NOMO-1 treated with DMSO at 0.1 percent for 48 hours (cell line): ENCODE measurements at regions not wholly inside any gene's neighbourhood (a gene's known extent, or its start where the extent isn't known, plus 50 kb on each side); places are given as distances from the start of the nearest gene placed in this dataset.
"Not testable (repeated sequence)": the region's sequence is repeated elsewhere in the genome, so short reads cannot be mapped to it uniquely, and the experiment has no call there.

Source experiments
- DNase-seq: peaks from one replicate; lab custom pipeline; 2025; ENCODE audit not compliant: unreplicated experiment; lab: John Stamatoyannopoulos, UW

DNA sequence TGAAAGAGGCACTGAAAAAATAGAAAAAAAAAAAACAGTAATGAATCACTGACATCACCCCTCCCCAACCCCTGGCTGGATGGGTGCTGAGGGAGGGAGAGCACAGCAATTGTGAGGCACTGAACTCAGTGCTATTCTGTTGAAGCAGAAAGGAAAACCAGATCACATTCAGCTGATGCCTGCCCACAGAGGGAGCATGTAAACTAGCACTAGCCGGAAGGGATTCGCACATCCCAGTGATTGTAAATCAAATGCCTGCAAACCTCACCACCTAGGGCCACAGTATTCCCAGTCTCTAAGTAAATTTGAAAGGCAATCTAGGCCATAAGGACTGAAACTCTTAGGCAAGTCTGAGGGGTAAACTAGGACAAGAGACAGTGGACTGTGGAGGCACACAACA is 772.0 kb upstream of the CCDC179 start:
- DNase-seq = no peak

DNA sequence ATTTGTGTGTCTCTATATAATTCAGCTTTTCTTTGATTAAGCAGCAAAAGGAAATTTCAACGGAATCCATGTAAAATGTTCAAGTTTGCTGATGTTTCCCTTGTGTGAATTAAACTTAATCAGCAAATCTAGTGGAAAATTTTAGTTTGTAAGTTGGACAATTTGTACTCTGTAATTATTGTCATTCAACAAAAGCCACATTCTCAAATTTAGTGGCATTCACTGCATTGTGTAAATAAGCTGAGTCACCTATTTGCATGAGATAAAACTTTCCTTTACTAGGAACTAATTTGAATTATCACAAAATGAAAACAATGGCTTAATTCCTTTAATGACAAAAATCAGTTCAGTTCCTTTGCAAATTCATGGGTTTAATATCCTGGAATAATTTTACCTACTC is 784.2 kb upstream of the CCDC179 start:
- no peak for DNase-seq

DNA sequence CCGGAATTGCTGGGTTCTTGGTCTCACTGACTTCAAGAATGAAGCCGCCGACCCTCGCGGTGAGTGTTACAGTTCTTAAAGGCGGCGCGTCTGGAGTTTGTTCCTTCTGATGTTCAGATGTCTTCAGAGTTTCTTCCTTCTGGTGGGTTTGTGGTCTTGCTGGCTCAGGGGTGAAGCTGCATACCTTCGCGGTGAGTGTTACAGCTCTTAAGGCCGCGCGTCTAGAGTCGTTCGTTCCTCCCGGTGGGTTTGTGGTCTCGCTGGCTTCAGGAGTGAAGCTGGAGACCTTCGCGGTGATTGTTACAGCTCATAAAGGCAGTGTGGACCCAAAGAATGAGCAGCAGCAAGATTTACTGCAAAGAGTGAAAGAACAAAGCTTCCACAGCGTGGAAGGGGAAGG is 792.1 kb upstream of the CCDC179 start:
- DNase-seq = not testable (repeated sequence)

- no peak for DNase-seq
Observed at GRCh38 chr11:23653071-23653675, 792.9 kb upstream of the CCDC179 start.

GRCh38 chr11:23668324-23668723 is 808.0 kb upstream of the CCDC179 start:
- DNase-seq = no peak

- no peak for DNase-seq
Observed at GRCh38 chr11:23673366-23673765, 813.1 kb upstream of the CCDC179 start.

- no peak for DNase-seq
Observed at GRCh38 chr11:23674866-23675265, 814.6 kb upstream of the CCDC179 start.

GRCh38 chr11:23679041-23679440 is 817.8 kb upstream of the LUZP2 start:
- no peak for DNase-seq

DNA sequence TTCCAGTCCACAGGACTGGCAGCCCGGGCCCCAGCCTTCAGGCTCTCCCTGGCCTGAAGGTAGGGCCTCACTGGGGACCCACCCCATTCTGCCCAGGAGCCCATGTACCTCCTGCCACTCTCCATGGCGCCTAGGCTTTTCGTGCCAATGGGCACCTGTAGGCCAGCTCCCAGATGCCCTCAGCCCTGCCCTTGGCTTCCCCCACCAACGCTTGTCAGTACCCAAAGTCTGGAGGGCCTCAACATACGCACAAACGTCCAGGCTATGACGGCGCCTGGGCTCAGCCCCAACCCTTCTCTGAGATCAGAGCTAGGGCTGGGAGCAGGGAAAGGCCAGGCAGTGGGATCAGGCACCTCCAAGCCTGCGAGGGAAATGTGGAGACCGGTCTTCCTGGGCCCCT is 816.9 kb upstream of the LUZP2 start:
- DNase-seq = no peak

GRCh38 chr11:23680488-23681230 is 816.2 kb upstream of the LUZP2 start:
- no peak for DNase-seq

DNA sequence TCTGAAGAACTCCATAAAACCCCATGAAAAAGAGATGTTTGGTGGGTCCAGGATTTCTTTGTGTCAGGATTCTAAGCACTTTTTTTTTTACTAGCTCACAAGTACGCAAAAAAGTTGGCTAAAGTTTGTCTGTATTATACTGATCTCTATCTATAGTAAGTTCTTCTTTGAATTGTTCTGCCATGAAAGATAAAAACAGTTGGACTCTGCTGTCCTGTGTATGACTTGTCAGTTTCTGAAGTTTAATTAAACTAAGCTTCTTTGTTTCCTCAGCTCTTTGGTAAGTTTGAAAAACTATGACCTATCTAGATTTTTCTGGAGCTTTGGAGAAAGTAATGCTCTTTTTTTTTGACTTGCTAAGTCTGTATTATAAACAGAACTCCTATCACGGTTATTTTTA is 812.2 kb upstream of the LUZP2 start:
- no peak for DNase-seq

- no peak for DNase-seq
Observed at GRCh38 chr11:23687991-23688390, 808.9 kb upstream of the LUZP2 start.

DNA sequence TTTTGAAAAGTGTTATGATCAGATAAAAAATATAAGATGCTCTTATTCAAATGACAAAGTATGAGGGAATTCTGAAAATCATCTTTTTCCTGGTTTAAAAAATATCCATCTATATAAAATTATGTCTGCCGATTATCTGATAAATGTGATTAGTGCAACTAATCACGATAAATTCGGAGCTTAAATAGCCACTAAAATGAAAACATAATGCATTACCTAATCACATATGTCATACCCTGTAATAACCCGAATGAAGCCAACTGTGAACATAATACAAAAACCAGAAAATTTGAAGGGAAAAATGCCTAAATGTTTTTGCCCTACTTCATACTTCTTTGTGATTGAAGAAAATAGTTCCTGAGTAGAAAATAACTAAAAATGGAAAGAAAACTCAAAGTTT is 808.4 kb upstream of the LUZP2 start:
- no peak for DNase-seq

GRCh38 chr11:23688835-23689234 is 808.0 kb upstream of the LUZP2 start:
- DNase-seq = peak; percentile 2

DNA sequence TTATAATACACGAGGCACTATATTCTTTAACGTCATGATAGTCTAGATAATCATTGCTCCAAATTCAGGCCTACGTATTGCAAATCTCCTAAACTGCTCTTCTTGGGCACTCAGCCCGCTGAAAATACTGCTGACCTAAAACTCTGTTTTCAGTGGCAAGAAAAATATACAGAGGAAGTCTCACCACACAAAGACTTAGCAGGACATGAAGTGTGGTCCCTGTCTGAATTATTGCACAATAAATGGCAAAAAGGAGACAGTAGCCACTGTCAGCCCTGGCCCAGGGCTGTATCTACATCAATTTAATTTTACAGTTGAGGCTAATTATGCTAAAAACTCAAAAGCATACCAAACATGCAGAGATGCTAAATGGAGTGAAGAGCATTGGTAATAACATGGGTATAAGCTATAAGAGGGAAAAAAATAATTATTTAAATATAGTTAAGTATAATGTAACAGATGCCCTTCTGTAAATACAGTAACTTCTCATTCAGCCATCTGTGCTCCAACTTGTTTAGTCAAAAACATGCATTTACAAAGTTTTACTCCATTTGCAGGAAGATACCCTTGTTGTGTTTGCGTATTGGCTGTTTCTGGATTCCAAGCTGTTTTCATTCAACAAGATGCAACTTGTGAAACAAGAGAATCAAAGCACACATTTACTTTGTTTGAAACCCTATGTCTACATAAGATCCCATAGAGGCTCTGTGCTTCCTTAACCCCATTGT is 800.0 kb upstream of the LUZP2 start:
- no peak for DNase-seq

DNA sequence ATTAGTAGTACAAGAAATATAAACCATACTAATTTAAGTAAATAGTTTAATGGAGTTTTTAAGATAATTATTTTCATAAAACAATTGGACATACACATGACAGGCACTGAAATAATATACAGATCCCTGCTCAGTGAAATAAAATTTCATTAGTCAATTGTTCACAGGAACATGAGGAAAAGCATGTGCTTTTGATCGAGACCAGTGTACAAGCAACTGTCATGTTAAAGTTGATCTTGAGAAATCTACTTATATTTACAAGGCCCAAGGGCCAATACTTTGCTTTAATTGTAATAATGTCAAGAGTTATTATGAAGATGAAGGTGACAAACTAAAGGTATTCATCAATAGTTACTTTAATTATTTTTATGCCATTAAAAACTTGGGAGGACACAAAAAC is 792.7 kb upstream of the LUZP2 start:
- DNase-seq = no peak

DNA sequence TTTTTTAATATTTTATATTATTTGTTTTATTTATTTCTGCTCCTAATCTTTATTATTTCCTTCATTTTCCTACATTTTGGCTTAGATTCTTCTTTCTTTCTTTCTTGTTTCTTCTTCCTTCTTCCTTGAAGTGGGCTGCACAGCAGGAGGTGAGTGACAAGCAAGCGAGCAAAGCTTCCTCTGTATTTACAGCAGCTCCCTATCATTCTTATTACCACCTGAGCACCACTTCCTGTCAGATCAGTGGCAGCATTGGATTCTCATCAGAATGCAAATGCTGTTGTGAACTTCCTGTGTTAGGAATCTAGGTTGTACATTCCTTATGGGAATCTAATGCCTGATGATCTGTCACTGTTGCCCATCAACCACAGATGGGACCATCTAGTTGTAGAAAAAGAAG is 784.9 kb upstream of the LUZP2 start:
- DNase-seq = no peak

GRCh38 chr11:23719016-23719415 is 777.8 kb upstream of the LUZP2 start:
- DNase-seq = no peak

GRCh38 chr11:23723861-23724260 is 773.0 kb upstream of the LUZP2 start:
- DNase-seq = no peak

DNA sequence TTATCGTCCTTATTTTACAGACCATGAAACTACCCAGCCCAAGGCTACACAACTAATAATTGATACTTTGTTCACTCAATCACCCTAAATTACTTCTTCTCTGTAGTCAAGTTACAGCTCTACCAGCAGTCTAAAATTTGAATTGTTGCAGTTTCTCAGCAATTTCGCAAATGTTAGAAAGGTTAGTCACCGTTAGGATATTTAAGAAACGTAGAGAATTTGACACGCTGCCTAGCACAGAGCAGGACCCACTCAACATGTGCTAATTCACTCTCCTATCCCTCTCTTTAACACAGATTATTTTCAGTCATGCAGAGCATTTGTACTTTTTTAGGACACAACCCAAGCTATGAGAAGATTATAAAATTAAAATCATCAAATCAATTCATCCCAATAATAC is 771.1 kb upstream of the LUZP2 start:
- DNase-seq = no peak

GRCh38 chr11:23727387-23727786 is 769.5 kb upstream of the LUZP2 start:
- no peak for DNase-seq

GRCh38 chr11:23727794-23728193 is 769.1 kb upstream of the LUZP2 start:
- no peak for DNase-seq
